Mammary epithelial cell (primary cell): ENCODE measurements at regions not wholly inside any gene's neighbourhood (a gene's known extent, or its start where the extent isn't known, plus 50 kb on each side); places are given as distances from the start of the nearest gene placed in this dataset.

Experiments used
- EZH2 ChIP-seq: IDR thresholded peaks from 2 replicates; pipeline ENCODE4 v1.6.1; 2012; ENCODE audit warnings: low read length, inconsistent platforms, borderline replicate concordance
- TF ChIP-seq, protein P1 (sequence below), 2 donors: IDR thresholded peaks in 1 of 2; conservative IDR thresholded peaks in 1 of 2; 2 replicates each; pipeline ENCODE4 v1.5.1; 2011 to 2012; ENCODE audit warnings: inconsistent platforms in 2 of 2, low read length in 2 of 2, mild to moderate bottlenecking in 2 of 2, control low read depth in 1 of 2, low read depth in 1 of 2; ENCODE audit not compliant: insufficient read depth in 1 of 2; ENCODE audit errors: extremely low read depth in 1 of 2

DNA sequence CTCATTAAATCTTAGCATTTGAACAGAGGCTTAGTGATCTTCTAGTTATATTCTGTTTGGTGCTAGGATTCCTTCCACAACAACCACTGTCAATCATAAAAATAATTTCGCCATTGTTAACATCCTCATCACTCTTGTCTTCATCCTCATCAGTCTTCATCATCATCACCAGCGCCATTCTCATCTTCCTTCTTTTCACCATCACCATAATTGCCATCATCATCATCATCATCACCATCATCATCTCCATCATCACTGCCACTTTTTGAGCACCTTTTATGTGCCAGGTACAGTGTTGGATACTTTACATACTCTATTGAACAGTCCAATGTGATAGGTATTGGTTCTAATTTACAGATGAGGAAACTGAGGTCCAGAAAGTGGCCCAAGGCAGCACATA, 245.7 kb downstream of the PTPRU start:
- TF ChIP-seq, protein P1, sequence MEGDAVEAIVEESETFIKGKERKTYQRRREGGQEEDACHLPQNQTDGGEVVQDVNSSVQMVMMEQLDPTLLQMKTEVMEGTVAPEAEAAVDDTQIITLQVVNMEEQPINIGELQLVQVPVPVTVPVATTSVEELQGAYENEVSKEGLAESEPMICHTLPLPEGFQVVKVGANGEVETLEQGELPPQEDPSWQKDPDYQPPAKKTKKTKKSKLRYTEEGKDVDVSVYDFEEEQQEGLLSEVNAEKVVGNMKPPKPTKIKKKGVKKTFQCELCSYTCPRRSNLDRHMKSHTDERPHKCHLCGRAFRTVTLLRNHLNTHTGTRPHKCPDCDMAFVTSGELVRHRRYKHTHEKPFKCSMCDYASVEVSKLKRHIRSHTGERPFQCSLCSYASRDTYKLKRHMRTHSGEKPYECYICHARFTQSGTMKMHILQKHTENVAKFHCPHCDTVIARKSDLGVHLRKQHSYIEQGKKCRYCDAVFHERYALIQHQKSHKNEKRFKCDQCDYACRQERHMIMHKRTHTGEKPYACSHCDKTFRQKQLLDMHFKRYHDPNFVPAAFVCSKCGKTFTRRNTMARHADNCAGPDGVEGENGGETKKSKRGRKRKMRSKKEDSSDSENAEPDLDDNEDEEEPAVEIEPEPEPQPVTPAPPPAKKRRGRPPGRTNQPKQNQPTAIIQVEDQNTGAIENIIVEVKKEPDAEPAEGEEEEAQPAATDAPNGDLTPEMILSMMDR (conservative IDR thresholded peaks at IDR 0.05 in 1 of 2, IDR thresholded peaks at IDR 0.05 in 1 of 2; ENCODE audit: extremely low read depth in 1 of 2, insufficient read depth in 1 of 2, low read depth in 1 of 2, low read length in 2 of 2) = no peak
- no peak for TF ChIP-seq EZH2
